ENCODE measurements at regions not wholly inside any gene's neighbourhood (a gene's known extent, or its start where the extent isn't known, plus 50 kb on each side); places are given as distances from the start of the nearest gene placed in this dataset.
"Not testable (repeated sequence)": the region's sequence is repeated elsewhere in the genome, so short reads cannot be mapped to it uniquely, and the experiment has no call there.

- no peaks in the 10 kb centered on the region for H3K27me3 ChIP-seq (ENCODE audit: insufficient read depth, poor library complexity, severe bottlenecking)
- H3K27ac ChIP-seq (replicated peaks): no peak overlapping the region
- no peak for DNase-seq (ENCODE audit: low read depth in 1 of 2, low spot score in 1 of 2)
- TF ChIP-seq SPI1 (IDR thresholded peaks at IDR 0.05; ENCODE audit: borderline replicate concordance, low read depth) (no peak), GABPA (IDR thresholded peaks at IDR 0.05; ENCODE audit: low read depth) (no peak), CTCF (IDR thresholded peaks at IDR 0.05; ENCODE audit: insufficient read depth, low read length) (no peak), REST (IDR thresholded peaks at IDR 0.05; ENCODE audit: insufficient replicate concordance, low read depth) (no peak), POLR2AphosphoS5 (IDR thresholded peaks at IDR 0.05; ENCODE audit: low read depth) (no peak)
- H3K4me3 ChIP-seq (replicated peaks; ENCODE audit: insufficient read depth, low read length): no peak overlapping the region
Measured at GRCh38 chr5:30498972-30499371, 694.5 kb upstream of the CDH6 start.

- H3K4me3 ChIP-seq (replicated peaks; ENCODE audit: insufficient read depth, low read length); H3K27ac ChIP-seq (replicated peaks); H3K27me3 ChIP-seq (ENCODE audit: insufficient read depth, poor library complexity, severe bottlenecking); DNase-seq (ENCODE audit: low read depth in 1 of 2, low spot score in 1 of 2): not testable (repeated sequence)
Measured at GRCh38 chr5:30498509-30498908, 695.0 kb upstream of the CDH6 start.

- not testable (repeated sequence) for H3K4me3 ChIP-seq (replicated peaks; ENCODE audit: insufficient read depth, low read length); DNase-seq (ENCODE audit: low read depth in 1 of 2, low spot score in 1 of 2)
Measured at GRCh38 chr5:30494113-30494512, 699.4 kb upstream of the CDH6 start.

GRCh38 chr5:30479104-30479503 is 714.4 kb upstream of the CDH6 start:
- no peak for DNase-seq (ENCODE audit: low read depth in 1 of 2, low spot score in 1 of 2)
- no peak overlapping the region for H3K27ac ChIP-seq (replicated peaks)
- no peaks in the 10 kb centered on the region for H3K27me3 ChIP-seq (ENCODE audit: insufficient read depth, poor library complexity, severe bottlenecking)
- no peak for TF ChIP-seq CTCF (IDR thresholded peaks at IDR 0.05; ENCODE audit: insufficient read depth, low read length)
- TF ChIP-seq POLR2AphosphoS5 (IDR thresholded peaks at IDR 0.05; ENCODE audit: low read depth): no peak
- TF ChIP-seq GABPA (IDR thresholded peaks at IDR 0.05; ENCODE audit: low read depth): no peak
- TF ChIP-seq SPI1 (IDR thresholded peaks at IDR 0.05; ENCODE audit: borderline replicate concordance, low read depth): no peak
- TF ChIP-seq REST (IDR thresholded peaks at IDR 0.05; ENCODE audit: insufficient replicate concordance, low read depth): no peak
- H3K4me3 ChIP-seq (replicated peaks; ENCODE audit: insufficient read depth, low read length): no peak overlapping the region

More at GRCh38 chr5:30494113-30494512, 699.4 kb upstream of the CDH6 start:
- H3K27ac ChIP-seq (replicated peaks); H3K27me3 ChIP-seq (ENCODE audit: insufficient read depth, poor library complexity, severe bottlenecking): not testable (repeated sequence)

GRCh38 chr5:30475429-30475828 is 718.1 kb upstream of the CDH6 start:
- DNase-seq (ENCODE audit: low read depth in 1 of 2, low spot score in 1 of 2): no peak
- TF ChIP-seq SPI1 (IDR thresholded peaks at IDR 0.05; ENCODE audit: borderline replicate concordance, low read depth): no peak
- no peak for TF ChIP-seq POLR2AphosphoS5 (IDR thresholded peaks at IDR 0.05; ENCODE audit: low read depth)
- TF ChIP-seq CTCF (IDR thresholded peaks at IDR 0.05; ENCODE audit: insufficient read depth, low read length): no peak
- no peak for TF ChIP-seq GABPA (IDR thresholded peaks at IDR 0.05; ENCODE audit: low read depth)
- no peak for TF ChIP-seq REST (IDR thresholded peaks at IDR 0.05; ENCODE audit: insufficient replicate concordance, low read depth)
- no peak overlapping the region for H3K4me3 ChIP-seq (replicated peaks; ENCODE audit: insufficient read depth, low read length)

More at GRCh38 chr5:30475429-30475828, 718.1 kb upstream of the CDH6 start:
- H3K27me3 ChIP-seq (ENCODE audit: insufficient read depth, poor library complexity, severe bottlenecking): no peaks in the 10 kb centered on the region
- H3K27ac ChIP-seq (replicated peaks): no peak overlapping the region

All from HL-60 (cell line).